ENCODE measurements at regions not wholly inside any gene's neighbourhood (a gene's known extent, or its start where the extent isn't known, plus 50 kb on each side); places are given as distances from the start of the nearest gene placed in this dataset.

GRCh38 chr21:27796106-27796505 lies 829.2 kb upstream of the ADAMTS5 start:
- dilution Hi-C loops (cut with MboI; ENCODE audit: extremely low pct_ligation_motif_present, low sequenced_read_pairs), result no loop called here
- TF ChIP-seq, protein P1, sequence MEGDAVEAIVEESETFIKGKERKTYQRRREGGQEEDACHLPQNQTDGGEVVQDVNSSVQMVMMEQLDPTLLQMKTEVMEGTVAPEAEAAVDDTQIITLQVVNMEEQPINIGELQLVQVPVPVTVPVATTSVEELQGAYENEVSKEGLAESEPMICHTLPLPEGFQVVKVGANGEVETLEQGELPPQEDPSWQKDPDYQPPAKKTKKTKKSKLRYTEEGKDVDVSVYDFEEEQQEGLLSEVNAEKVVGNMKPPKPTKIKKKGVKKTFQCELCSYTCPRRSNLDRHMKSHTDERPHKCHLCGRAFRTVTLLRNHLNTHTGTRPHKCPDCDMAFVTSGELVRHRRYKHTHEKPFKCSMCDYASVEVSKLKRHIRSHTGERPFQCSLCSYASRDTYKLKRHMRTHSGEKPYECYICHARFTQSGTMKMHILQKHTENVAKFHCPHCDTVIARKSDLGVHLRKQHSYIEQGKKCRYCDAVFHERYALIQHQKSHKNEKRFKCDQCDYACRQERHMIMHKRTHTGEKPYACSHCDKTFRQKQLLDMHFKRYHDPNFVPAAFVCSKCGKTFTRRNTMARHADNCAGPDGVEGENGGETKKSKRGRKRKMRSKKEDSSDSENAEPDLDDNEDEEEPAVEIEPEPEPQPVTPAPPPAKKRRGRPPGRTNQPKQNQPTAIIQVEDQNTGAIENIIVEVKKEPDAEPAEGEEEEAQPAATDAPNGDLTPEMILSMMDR (IDR thresholded peaks at IDR 0.05; ENCODE audit: extremely low read depth in 1 of 2, insufficient read depth in 1 of 2, low read depth in 1 of 2, low read length in 2 of 2), result no peak
- TF ChIP-seq MYC (IDR thresholded peaks at IDR 0.05; ENCODE audit: low read depth, low read length), result no peak
- no peak for TF ChIP-seq JUN (IDR thresholded peaks at IDR 0.05; ENCODE audit: borderline replicate concordance, insufficient read depth, insufficient read length, low read depth)
- no peak for TF ChIP-seq GATA2 (IDR thresholded peaks at IDR 0.05; ENCODE audit: insufficient read depth, insufficient read length, low read depth, low read length)
- TF ChIP-seq POLR2AphosphoS5 (IDR thresholded peaks at IDR 0.05; ENCODE audit: insufficient read depth, low read depth, low read length), result no peak
- no peak for TF ChIP-seq EZH2 (IDR thresholded peaks at IDR 0.05; ENCODE audit: borderline replicate concordance, low read depth, low read length, severe bottlenecking)
- TF ChIP-seq, protein P2, sequence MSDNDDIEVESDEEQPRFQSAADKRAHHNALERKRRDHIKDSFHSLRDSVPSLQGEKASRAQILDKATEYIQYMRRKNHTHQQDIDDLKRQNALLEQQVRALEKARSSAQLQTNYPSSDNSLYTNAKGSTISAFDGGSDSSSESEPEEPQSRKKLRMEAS (IDR thresholded peaks at IDR 0.05; ENCODE audit: insufficient read depth, insufficient read length), result no peak

More at GRCh38 chr21:27796106-27796505, 829.2 kb upstream of the ADAMTS5 start:
- Histone ChIP-seq H3K4me1 (ENCODE audit: control insufficient read depth, extremely low read depth, insufficient read depth, low read length) (no peaks in the 10 kb centered on the region), H3K9ac (replicated peaks; ENCODE audit: extremely low read depth, insufficient read depth, low read length) (no peak overlapping the region), H3K79me2 (ENCODE audit: control insufficient read depth, insufficient read depth, low read length) (no peaks in the 10 kb centered on the region), H3K27ac (ENCODE audit: insufficient read depth, low read depth, low read length) (no peak overlapping the region), H2AFZ (ENCODE audit: low read depth, low read length) (no peak overlapping the region), H3K4me2 (ENCODE audit: insufficient read depth, low read length) (no peak overlapping the region), H4K20me1 (replicated peaks; ENCODE audit: control insufficient read depth, extremely low read depth, insufficient read depth, low read length) (no peaks in the 10 kb centered on the region), H3K36me3 (ENCODE audit: control insufficient read depth in 2 of 2, extremely low read depth in 1 of 2, insufficient read depth in 2 of 2, low read length in 2 of 2) (no peaks in the 10 kb centered on the region), H3K9me3 (replicated peaks; ENCODE audit: control insufficient read depth, insufficient read depth, low read length) (no peaks in the 10 kb centered on the region), H3K4me3 (replicated peaks in 1 of 3; ENCODE audit: insufficient read depth in 1 of 3, low read depth in 1 of 3, low read length in 3 of 3) (no peak overlapping the region), H3K27me3 (ENCODE audit: control insufficient read depth in 2 of 2, insufficient read depth in 2 of 2, low read length in 2 of 2) (no peaks in the 10 kb centered on the region), H3K9me1 (replicated peaks; ENCODE audit: control insufficient read depth, extremely low read depth, insufficient read depth, low read length) (no peaks in the 10 kb centered on the region)
- intact Hi-C loops (cut with micrococcal nuclease), result no loop called here
- no TSS peak for BruUV-seq (replicated peaks)
- POLR2A ChIA-PET, result no interaction called here
- DNase-seq (ENCODE audit: low read depth, low spot score) (no peak), FAIRE-seq (no peak)
- CTCF ChIA-PET, result interaction anchor here (1.4 kb wide), 1 partner anchor 946 kb away, joined by 4 read pairs; no protein-coding TSS in a partner anchor
